ENCODE measurements at regions not wholly inside any gene's neighbourhood (a gene's known extent, or its start where the extent isn't known, plus 50 kb on each side); places are given as distances from the start of the nearest gene placed in this dataset.

- Histone ChIP-seq H3K4me3 (ENCODE audit: low read depth in 2 of 2, low read length in 2 of 2) (no peak overlapping the region), H3K4me1 (ENCODE audit: control insufficient read depth, insufficient read depth, low read length) (no peaks in the 10 kb centered on the region; the same call in 1 of the 2 replicates), H3K9me3 (ENCODE audit: control insufficient read depth, insufficient read depth, low read depth, low read length) (no peaks in the 10 kb centered on the region), H3K27ac (ENCODE audit: low read length) (no peak overlapping the region), H3K36me3 (ENCODE audit: control insufficient read depth, insufficient read depth, low read length) (no peaks in the 10 kb centered on the region), H3K27me3 (ENCODE audit: control insufficient read depth, insufficient read depth, low read length) (peaks cover 43% of the 10 kb centered on the region)
- CTCF ChIA-PET = interaction anchor here (0.6 to 1.3 kb wide), 7 partner anchors 56 to 775 kb away, joined by 3 to 9 read pairs (median 4); no protein-coding TSS in a partner anchor
- no peak for TF ChIP-seq SIN3A (IDR thresholded peaks at IDR 0.05; ENCODE audit: borderline replicate concordance, insufficient read depth, low read depth, low read length)
- TF ChIP-seq, protein P1, sequence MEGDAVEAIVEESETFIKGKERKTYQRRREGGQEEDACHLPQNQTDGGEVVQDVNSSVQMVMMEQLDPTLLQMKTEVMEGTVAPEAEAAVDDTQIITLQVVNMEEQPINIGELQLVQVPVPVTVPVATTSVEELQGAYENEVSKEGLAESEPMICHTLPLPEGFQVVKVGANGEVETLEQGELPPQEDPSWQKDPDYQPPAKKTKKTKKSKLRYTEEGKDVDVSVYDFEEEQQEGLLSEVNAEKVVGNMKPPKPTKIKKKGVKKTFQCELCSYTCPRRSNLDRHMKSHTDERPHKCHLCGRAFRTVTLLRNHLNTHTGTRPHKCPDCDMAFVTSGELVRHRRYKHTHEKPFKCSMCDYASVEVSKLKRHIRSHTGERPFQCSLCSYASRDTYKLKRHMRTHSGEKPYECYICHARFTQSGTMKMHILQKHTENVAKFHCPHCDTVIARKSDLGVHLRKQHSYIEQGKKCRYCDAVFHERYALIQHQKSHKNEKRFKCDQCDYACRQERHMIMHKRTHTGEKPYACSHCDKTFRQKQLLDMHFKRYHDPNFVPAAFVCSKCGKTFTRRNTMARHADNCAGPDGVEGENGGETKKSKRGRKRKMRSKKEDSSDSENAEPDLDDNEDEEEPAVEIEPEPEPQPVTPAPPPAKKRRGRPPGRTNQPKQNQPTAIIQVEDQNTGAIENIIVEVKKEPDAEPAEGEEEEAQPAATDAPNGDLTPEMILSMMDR (IDR thresholded peaks at IDR 0.05) = peak; percentile 97
- intact Hi-C loops (cut with micrococcal nuclease; ENCODE audit: unreplicated experiment) = loop anchor here (2.0 kb wide), 1 partner anchor 555 kb away; no protein-coding TSS in a partner anchor
- in situ Hi-C loops (cut with HindIII; ENCODE audit: low pct_unique_long_range_greater_than_20kb, low sequenced_read_pairs) = no loop called here
- peak; percentile 61 for DNase-seq (ENCODE audit: low read depth, low spot score)
- ATAC-seq = peak; percentile 96
- POLR2A ChIA-PET = no interaction called here
- no TSS peak for BruUV-seq (replicated peaks)
These were observed 84.0 kb downstream of the FAM76B start for GRCh38 chr11:95705485-95706124.

- Histone ChIP-seq H3K4me1 (ENCODE audit: control insufficient read depth, insufficient read depth, low read length) (no peaks in the 10 kb centered on the region; the same call in 1 of the 2 replicates), H3K36me3 (ENCODE audit: control insufficient read depth, insufficient read depth, low read length) (no peaks in the 10 kb centered on the region), H3K27me3 (ENCODE audit: control insufficient read depth, insufficient read depth, low read length) (peaks cover 46% of the 10 kb centered on the region), H3K27ac (ENCODE audit: low read length) (no peak overlapping the region), H3K9me3 (ENCODE audit: control insufficient read depth, insufficient read depth, low read depth, low read length) (no peaks in the 10 kb centered on the region), H3K4me3 (ENCODE audit: low read depth in 2 of 2, low read length in 2 of 2) (no peak overlapping the region)
- no TSS peak for BruUV-seq (replicated peaks)
- no peak for TF ChIP-seq SIN3A (IDR thresholded peaks at IDR 0.05; ENCODE audit: borderline replicate concordance, insufficient read depth, low read depth, low read length)
- TF ChIP-seq, protein P1 (IDR thresholded peaks at IDR 0.05) = no peak
- no peak for TF ChIP-seq TCF7L2 (IDR thresholded peaks at IDR 0.05; ENCODE audit: low read depth, low read length)
- TF ChIP-seq POLR2AphosphoS5 (IDR thresholded peaks at IDR 0.05; ENCODE audit: low read depth, low read length) = no peak
- TF ChIP-seq REST (IDR thresholded peaks at IDR 0.05; ENCODE audit: insufficient read depth in 1 of 2, low read depth in 2 of 2, low read length in 1 of 2) = no peak
- ATAC-seq (no peak), DNase-seq (ENCODE audit: low read depth, low spot score) (no peak)
- in situ Hi-C loops (cut with HindIII; ENCODE audit: low pct_unique_long_range_greater_than_20kb, low sequenced_read_pairs) (no loop called here), intact Hi-C loops (cut with micrococcal nuclease; ENCODE audit: unreplicated experiment) (loop anchor here (2.0 kb wide), 1 partner anchor 554 kb away; no protein-coding TSS in a partner anchor)
- ChIA-PET CTCF (interaction anchor here (0.6 to 1.3 kb wide), 4 partner anchors 178 to 553 kb away, joined by 3 to 9 read pairs (median 6); no protein-coding TSS in a partner anchor), POLR2A (no interaction called here)
These were observed 84.7 kb downstream of the FAM76B start for GRCh38 chr11:95704865-95705264.

All from Panc1 (cell line).